MV-4-11 (cell line): ENCODE measurements at regions not wholly inside any gene's neighbourhood (a gene's known extent, or its start where the extent isn't known, plus 50 kb on each side); places are given as distances from the start of the nearest gene placed in this dataset.

Experiments used
- DNase-seq: peaks from one replicate; lab custom pipeline; 2025; lab: John Stamatoyannopoulos, UW

- no peak for DNase-seq
Measured at GRCh38 chr9:28916348-28916747, 1343.1 kb upstream of the C9orf72 start.

GRCh38 chr9:28921857-28922500 lies 1348.7 kb upstream of the C9orf72 start:
- no peak for DNase-seq

- DNase-seq = no peak
Measured at GRCh38 chr9:28922891-28923290, 1349.6 kb upstream of the C9orf72 start.

GRCh38 chr9:28923351-28923750 lies 1350.1 kb upstream of the C9orf72 start:
- DNase-seq = no peak

GRCh38 chr9:28925157-28925556 lies 1351.9 kb upstream of the C9orf72 start:
- no peak for DNase-seq

- DNase-seq = no peak
Measured at GRCh38 chr9:28926306-28926705, 1353.0 kb upstream of the C9orf72 start.

GRCh38 chr9:28927691-28928090 lies 1354.4 kb upstream of the C9orf72 start:
- DNase-seq = no peak

- DNase-seq = no peak
Measured at GRCh38 chr9:28929433-28929832, 1356.2 kb upstream of the C9orf72 start.

GRCh38 chr9:28930766-28931165 lies 1357.5 kb upstream of the C9orf72 start:
- DNase-seq = no peak

- no peak for DNase-seq
Measured at GRCh38 chr9:28934111-28934510, 1360.8 kb upstream of the C9orf72 start.

- DNase-seq = no peak
Measured at GRCh38 chr9:28938981-28939380, 1365.7 kb upstream of the C9orf72 start.

GRCh38 chr9:28941856-28942255 lies 1368.6 kb upstream of the C9orf72 start:
- no peak for DNase-seq

- DNase-seq = no peak
Measured at GRCh38 chr9:28942941-28943340, 1369.7 kb upstream of the C9orf72 start.

- no peak for DNase-seq
Measured at GRCh38 chr9:28946648-28947047, 1373.4 kb upstream of the C9orf72 start.

GRCh38 chr9:28951945-28952344 lies 1378.7 kb upstream of the C9orf72 start:
- no peak for DNase-seq

GRCh38 chr9:28956116-28956880 lies 1383.0 kb upstream of the C9orf72 start:
- no peak for DNase-seq

GRCh38 chr9:28960602-28961001 lies 1387.3 kb upstream of the C9orf72 start:
- DNase-seq = no peak

GRCh38 chr9:28961623-28962022 lies 1388.3 kb upstream of the C9orf72 start:
- DNase-seq = no peak

- no peak for DNase-seq
Measured at GRCh38 chr9:28967226-28967625, 1393.9 kb upstream of the C9orf72 start.

GRCh38 chr9:28970241-28970654 lies 1397.0 kb upstream of the C9orf72 start:
- no peak for DNase-seq

GRCh38 chr9:28971881-28972280 lies 1398.6 kb upstream of the C9orf72 start:
- DNase-seq = no peak

GRCh38 chr9:28976250-28976649 lies 1403.0 kb upstream of the C9orf72 start:
- no peak for DNase-seq

- no peak for DNase-seq
Measured at GRCh38 chr9:28976684-28977083, 1403.4 kb upstream of the C9orf72 start.

- DNase-seq = no peak
Measured at GRCh38 chr9:28981129-28981528, 1407.8 kb upstream of the C9orf72 start.
